SK-MEL-5 (cell line): ENCODE measurements at regions not wholly inside any gene's neighbourhood (a gene's known extent, or its start where the extent isn't known, plus 50 kb on each side); places are given as distances from the start of the nearest gene placed in this dataset.
"Not testable (repeated sequence)": the region's sequence is repeated elsewhere in the genome, so short reads cannot be mapped to it uniquely, and the experiment has no call there.

Experiments
- DNase-seq: peaks from one replicate; pipeline ENCODE4 v3.0.0-alpha.2; 2016; ENCODE audit warnings: low read depth, low spot score
- in situ Hi-C: cut with HindIII; loops from 2 replicates; pipeline ENCODE4 v1.10.0; 2016; ENCODE audit warnings: low sequenced_read_pairs, high pct_unique_total_duplicates, low pct_unique_long_range_greater_than_20kb

GRCh38 chr6:11930834-11931233, 81.3 kb upstream of the HIVEP1 start:
- in situ Hi-C loops, DNase-seq: not testable (repeated sequence)

- in situ Hi-C loops, result no loop called here
- DNase-seq, result no peak
These were observed 81.9 kb upstream of the HIVEP1 start for GRCh38 chr6:11930240-11930639.

GRCh38 chr6:11929241-11929835, 82.8 kb upstream of the HIVEP1 start:
- no peak for DNase-seq
- in situ Hi-C loops, result no loop called here

- in situ Hi-C loops, result no loop called here
These were observed 85.3 kb upstream of the HIVEP1 start for GRCh38 chr6:11926594-11927407.

GRCh38 chr6:11925805-11926204, 86.3 kb upstream of the HIVEP1 start:
- DNase-seq, result no peak
- in situ Hi-C loops, result no loop called here

More at GRCh38 chr6:11926594-11927407, 85.3 kb upstream of the HIVEP1 start:
- DNase-seq, result no peak

GRCh38 chr6:11923621-11924020, 88.5 kb upstream of the HIVEP1 start:
- in situ Hi-C loops, result no loop called here
- no peak for DNase-seq

- in situ Hi-C loops, result no loop called here
These were observed 89.2 kb upstream of the HIVEP1 start for GRCh38 chr6:11922901-11923300.

GRCh38 chr6:11921751-11922150, 90.4 kb upstream of the HIVEP1 start:
- in situ Hi-C loops, result no loop called here
- no peak for DNase-seq

More at GRCh38 chr6:11922901-11923300, 89.2 kb upstream of the HIVEP1 start:
- DNase-seq, result no peak

GRCh38 chr6:11921017-11921438, 91.1 kb upstream of the HIVEP1 start:
- no peak for DNase-seq

GRCh38 chr6:11920566-11920965, 91.5 kb upstream of the HIVEP1 start:
- no peak for DNase-seq
- in situ Hi-C loops, result no loop called here

More at GRCh38 chr6:11921017-11921438, 91.1 kb upstream of the HIVEP1 start:
- in situ Hi-C loops, result no loop called here

- in situ Hi-C loops, result no loop called here
- DNase-seq, result no peak
These were observed 92.2 kb upstream of the HIVEP1 start for GRCh38 chr6:11919771-11920440.

- in situ Hi-C loops, result no loop called here
- DNase-seq, result no peak
These were observed 93.1 kb upstream of the HIVEP1 start for GRCh38 chr6:11918739-11919605.

GRCh38 chr6:11917951-11918738, 94.0 kb upstream of the HIVEP1 start:
- DNase-seq, result no peak
- in situ Hi-C loops, result no loop called here

GRCh38 chr6:11912420-11912819, 99.7 kb upstream of the HIVEP1 start:
- peak; percentile 57 for DNase-seq
- in situ Hi-C loops, result no loop called here

GRCh38 chr6:11911538-11911937, 100.6 kb upstream of the HIVEP1 start:
- DNase-seq, result no peak
- in situ Hi-C loops, result no loop called here

GRCh38 chr6:11909696-11910132, 102.4 kb upstream of the HIVEP1 start:
- in situ Hi-C loops, result no loop called here
- DNase-seq, result no peak
